Right lobe of liver (tissue), 4 donors: ENCODE measurements at regions not wholly inside any gene's neighbourhood (a gene's known extent, or its start where the extent isn't known, plus 50 kb on each side); places are given as distances from the start of the nearest gene placed in this dataset.

ENCODE experiments used
- CTCF ChIP-seq, 4 donors: fragments of 200-600 bp in 3 of 4; fragments of 450-650 bp in 1 of 4; IDR thresholded peaks; one replicate each; pipeline versions ENCODE4 v1.5.1 to v1.8.0; 2016 to 2022; ENCODE audit warnings: antibody characterized with exemption in 4 of 4, mild to moderate bottlenecking in 2 of 4
- POLR2A ChIP-seq: fragments of 450-650 bp; IDR thresholded peaks from one replicate; pipeline ENCODE4 v1.6.1; 2017; ENCODE audit warnings: antibody characterized with exemption, mild to moderate bottlenecking
- donor health status: DM: no; HTN: no; CAD: no.
- donor health status: DM: no; HTN: no; CAD: no.
- donor health status: DM: no; HTN: yes; CAD: no.

- TF ChIP-seq CTCF (IDR thresholded peaks at IDR 0.05) (no peak), POLR2A (no peak)
Observed at GRCh38 chr2:116319935-116320334, 1494.6 kb upstream of the DDX18 start.
